Prostate gland (tissue), 2 donors: ENCODE measurements at regions not wholly inside any gene's neighbourhood (a gene's known extent, or its start where the extent isn't known, plus 50 kb on each side); places are given as distances from the start of the nearest gene placed in this dataset.

Experiments used
- DNase-seq: peaks from one replicate; pipeline ENCODE4 v3.0.0-alpha.2; 2019; ENCODE audit warnings: low spot score
- H3K27ac ChIP-seq, 2 donors: fragments of 200-600 bp; sonication (generic); 2 replicates each; pipeline ENCODE4 v1.5.1; 2017 to 2019
- H3K27me3 ChIP-seq: fragments of 200-600 bp; sonication (generic); replicated peaks from 2 replicates; pipeline ENCODE4 v1.5.1; 2019; ENCODE audit not compliant: insufficient read depth
- H3K36me3 ChIP-seq, 2 donors: fragments of 200-600 bp; sonication (generic); 1 replicate in 1 of 2; 2 replicates in 1 of 2; pipeline versions ENCODE4 v1.5.1 to v1.8.1; 2017 to 2019
- H3K4me1 ChIP-seq: fragments of 200-600 bp; sonication (generic); replicated peaks from 2 replicates; pipeline ENCODE4 v1.5.1; 2019
- H3K4me3 ChIP-seq, 2 donors: fragments of 200-600 bp; sonication (generic); 2 replicates each; pipeline ENCODE4 v1.5.1; 2017 to 2019
- H3K9me3 ChIP-seq: fragments of 200-600 bp; sonication (generic); 2 replicates; pipeline ENCODE4 v1.5.1; 2017
- POLR2A ChIP-seq: fragments of 450-650 bp; IDR thresholded peaks from one replicate; pipeline ENCODE4 v1.6.1; 2016; ENCODE audit warnings: antibody characterized with exemption, mild to moderate bottlenecking
- POLR2AphosphoS5 ChIP-seq: sonication (generic); formaldehyde crosslinking; IDR thresholded peaks from one replicate; pipeline ENCODE4 v1.6.1; 2017; ENCODE audit warnings: antibody characterized with exemption
- WGBS: methylation state at CpG from one replicate; pipeline ENCODE4 v1.1.5; 2018; 5-methylcytosine and 5-hydroxymethylcytosine counted together
- intact Hi-C: fragments of 100-400 bp; cut with DNase I; formaldehyde crosslinking; loops from one replicate; pipeline ENCODE4 v1.14.2; 2022
- TF ChIP-seq, protein P1 (sequence below), 4 experiments: fragments of 200-600 bp in 2 of 4; fragments of 450-650 bp in 2 of 4; sonication (generic) in 2 of 4; IDR thresholded peaks; 1 replicate in 3 of 4; 2 replicates in 1 of 4; pipeline ENCODE4 v1.5.1; 2016 to 2019; ENCODE audit warnings: antibody characterized with exemption in 4 of 4, mild to moderate bottlenecking in 2 of 4, moderate library complexity in 2 of 4

DNA sequence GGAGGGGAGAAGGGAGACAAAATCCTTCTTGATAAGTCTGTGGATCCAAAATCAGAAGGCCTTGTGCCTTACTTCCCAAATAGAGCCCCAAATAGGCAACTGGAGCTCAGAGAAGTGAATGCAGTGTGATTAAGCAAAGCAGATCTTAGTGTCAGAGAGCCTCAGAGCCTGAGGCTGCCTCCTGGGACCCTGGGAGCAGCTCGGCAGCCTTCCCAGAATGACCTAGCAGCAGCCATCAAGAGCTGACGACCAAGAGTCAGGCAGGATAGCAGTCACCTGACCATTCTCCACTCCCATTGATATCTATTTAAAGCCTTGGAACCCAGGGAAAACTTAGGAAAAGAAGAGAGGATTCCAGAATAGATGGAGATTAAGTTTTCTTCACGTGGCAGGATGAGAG lies 78.0 kb upstream of the SMYD2 start:
- no peak overlapping the region for H3K27ac ChIP-seq
- H3K36me3 ChIP-seq: no peaks in the 10 kb centered on the region
- H3K4me1 ChIP-seq: no peaks in the 10 kb centered on the region
- TF ChIP-seq POLR2A: no peak
- no peak for TF ChIP-seq POLR2AphosphoS5
- TF ChIP-seq, protein P1, sequence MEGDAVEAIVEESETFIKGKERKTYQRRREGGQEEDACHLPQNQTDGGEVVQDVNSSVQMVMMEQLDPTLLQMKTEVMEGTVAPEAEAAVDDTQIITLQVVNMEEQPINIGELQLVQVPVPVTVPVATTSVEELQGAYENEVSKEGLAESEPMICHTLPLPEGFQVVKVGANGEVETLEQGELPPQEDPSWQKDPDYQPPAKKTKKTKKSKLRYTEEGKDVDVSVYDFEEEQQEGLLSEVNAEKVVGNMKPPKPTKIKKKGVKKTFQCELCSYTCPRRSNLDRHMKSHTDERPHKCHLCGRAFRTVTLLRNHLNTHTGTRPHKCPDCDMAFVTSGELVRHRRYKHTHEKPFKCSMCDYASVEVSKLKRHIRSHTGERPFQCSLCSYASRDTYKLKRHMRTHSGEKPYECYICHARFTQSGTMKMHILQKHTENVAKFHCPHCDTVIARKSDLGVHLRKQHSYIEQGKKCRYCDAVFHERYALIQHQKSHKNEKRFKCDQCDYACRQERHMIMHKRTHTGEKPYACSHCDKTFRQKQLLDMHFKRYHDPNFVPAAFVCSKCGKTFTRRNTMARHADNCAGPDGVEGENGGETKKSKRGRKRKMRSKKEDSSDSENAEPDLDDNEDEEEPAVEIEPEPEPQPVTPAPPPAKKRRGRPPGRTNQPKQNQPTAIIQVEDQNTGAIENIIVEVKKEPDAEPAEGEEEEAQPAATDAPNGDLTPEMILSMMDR (IDR thresholded peaks at IDR 0.05): no peak
- H3K4me3 ChIP-seq: no peak overlapping the region
- H3K9me3 ChIP-seq: no peaks in the 10 kb centered on the region
- intact Hi-C loops: no loop called here
- no peak for DNase-seq
- no peaks in the 10 kb centered on the region for H3K27me3 ChIP-seq
- WGBS: 83% methylated on average over 3 of the region's 3 CpGs

GRCh38 chr1:214205053-214205452 lies 75.9 kb upstream of the SMYD2 start:
- H3K4me1 ChIP-seq: no peaks in the 10 kb centered on the region
- no peaks in the 10 kb centered on the region for H3K9me3 ChIP-seq
- no peak for DNase-seq
- WGBS: 67% methylated on average over 8 of the region's 8 CpGs
- H3K27ac ChIP-seq: no peak overlapping the region
- H3K27me3 ChIP-seq: no peaks in the 10 kb centered on the region
- H3K36me3 ChIP-seq: no peaks in the 10 kb centered on the region
- TF ChIP-seq POLR2A (no peak), POLR2AphosphoS5 (no peak)
- TF ChIP-seq, protein P1 (IDR thresholded peaks at IDR 0.05): no peak
- no peak overlapping the region for H3K4me3 ChIP-seq
- intact Hi-C loops: no loop called here

- TF ChIP-seq, protein P1 (IDR thresholded peaks at IDR 0.05): no peak
- TF ChIP-seq POLR2AphosphoS5: no peak
- Histone ChIP-seq H3K9me3 (no peaks in the 10 kb centered on the region), H3K4me1 (no peaks in the 10 kb centered on the region), H3K36me3 (no peaks in the 10 kb centered on the region), H3K27ac (no peak overlapping the region), H3K27me3 (no peaks in the 10 kb centered on the region), H3K4me3 (no peak overlapping the region)
- DNase-seq: no peak
- 87% methylated on average over 14 of the region's 14 CpGs for WGBS
- intact Hi-C loops: no loop called here
Measured at GRCh38 chr1:214208460-214208859, 72.5 kb upstream of the SMYD2 start.

DNA sequence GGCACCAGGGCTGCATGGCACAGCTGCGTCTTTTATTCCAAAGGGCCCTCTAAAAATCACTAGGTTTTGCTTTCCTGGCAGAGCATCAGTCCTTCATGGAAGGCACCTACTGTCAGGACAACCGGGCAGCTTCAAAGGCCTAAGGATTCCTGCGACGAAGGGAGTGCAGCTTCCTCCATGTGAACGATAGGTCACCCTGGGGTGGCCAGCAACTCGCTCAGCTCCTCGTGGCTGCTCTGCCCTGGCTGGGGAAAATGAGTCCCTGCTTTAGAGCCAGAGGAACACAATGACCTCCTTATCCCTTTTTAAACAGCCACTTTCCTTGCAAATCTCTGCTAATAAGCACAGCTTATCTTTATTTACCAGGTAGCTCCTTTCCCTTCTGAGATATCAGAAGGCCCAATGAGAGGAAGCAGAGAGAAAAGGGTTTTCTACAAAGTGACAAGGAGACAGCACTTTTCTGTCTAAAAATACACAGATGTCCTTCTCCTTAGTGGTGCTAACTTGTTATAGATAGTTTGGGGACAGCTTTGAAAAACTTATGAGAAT lies 71.6 kb upstream of the SMYD2 start:
- DNase-seq: no peak
- Histone ChIP-seq H3K4me3 (no peak overlapping the region), H3K9me3 (no peaks in the 10 kb centered on the region), H3K27me3 (no peaks in the 10 kb centered on the region), H3K27ac (no peak overlapping the region), H3K36me3 (no peaks in the 10 kb centered on the region), H3K4me1 (no peaks in the 10 kb centered on the region)
- WGBS: 75% methylated on average over 7 of the region's 7 CpGs
- intact Hi-C loops: no loop called here
- TF ChIP-seq POLR2AphosphoS5: no peak
- TF ChIP-seq POLR2A: no peak
- TF ChIP-seq, protein P1 (IDR thresholded peaks at IDR 0.05): no peak

DNA sequence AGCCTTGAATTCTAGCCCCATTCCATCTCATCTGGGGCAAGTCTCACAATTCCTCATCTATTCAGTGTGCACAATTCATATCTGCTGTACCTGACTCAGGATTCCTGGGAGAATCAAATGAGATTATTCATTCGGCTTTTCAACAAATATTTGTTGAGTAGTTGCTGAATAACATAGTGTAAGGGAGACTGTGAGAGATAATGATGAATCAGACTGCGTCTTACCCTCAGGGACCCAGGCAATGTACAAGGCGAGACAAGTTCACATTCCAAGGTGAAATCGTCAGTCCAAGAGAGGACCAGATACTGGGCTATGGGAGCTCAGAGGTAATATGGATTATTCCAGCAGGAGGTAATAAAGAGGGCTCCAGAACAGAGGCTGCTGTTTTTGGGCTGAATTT lies 67.8 kb upstream of the SMYD2 start:
- WGBS: 40% methylated on average over 4 of the region's 4 CpGs
- Histone ChIP-seq H3K36me3 (no peaks in the 10 kb centered on the region), H3K4me1 (no peaks in the 10 kb centered on the region), H3K4me3 (no peak overlapping the region), H3K9me3 (no peaks in the 10 kb centered on the region), H3K27ac (no peak overlapping the region), H3K27me3 (no peaks in the 10 kb centered on the region)
- no peak for TF ChIP-seq POLR2AphosphoS5
- TF ChIP-seq, protein P1 (IDR thresholded peaks at IDR 0.05): no peak
- TF ChIP-seq POLR2A: no peak
- DNase-seq: no peak
- intact Hi-C loops: no loop called here
